Mucosa of descending colon (tissue), 3 donors: ENCODE measurements at regions not wholly inside any gene's neighbourhood (a gene's known extent, or its start where the extent isn't known, plus 50 kb on each side); places are given as distances from the start of the nearest gene placed in this dataset.
"Not testable (repeated sequence)": the region's sequence is repeated elsewhere in the genome, so short reads cannot be mapped to it uniquely, and the experiment has no call there.

ENCODE experiments used
- ATAC-seq: fragments of 200-7000 bp; cut with Tn5 transposase; one replicate; pipeline ENCODE4 v1.9.1; 2020; ENCODE audit warnings: mild to moderate bottlenecking, moderate library complexity
- DNase-seq, 3 donors: peaks; one replicate each; pipeline ENCODE4 v3.0.0-alpha.2; 2020
- H3K36me3 ChIP-seq: fragments of 200-600 bp; one replicate; pipeline ENCODE4 v1.8.0; 2021; ENCODE audit warnings: low read depth, mild to moderate bottlenecking
- H3K4me1 ChIP-seq: fragments of 200-600 bp; one replicate; pipeline ENCODE4 v1.8.0; 2021; ENCODE audit warnings: low read depth, mild to moderate bottlenecking
- H3K4me3 ChIP-seq: fragments of 200-600 bp; one replicate; pipeline ENCODE4 v1.8.0; 2021; ENCODE audit warnings: mild to moderate bottlenecking
- H3K9me3 ChIP-seq: fragments of 200-600 bp; one replicate; pipeline ENCODE4 v1.8.0; 2021; ENCODE audit warnings: mild to moderate bottlenecking
- intact Hi-C, 2 donors: fragments of 100-400 bp; cut with DNase I in 1 of 2; cut with micrococcal nuclease in 1 of 2; formaldehyde crosslinking; loops; one replicate each; pipeline versions ENCODE4 v1.11.0 to v1.11.1; 2022; cut with DNase I, micrococcal nuclease
- TF ChIP-seq, protein P1 (sequence below): fragments of 200-600 bp; IDR thresholded peaks from one replicate; pipeline ENCODE4 v1.8.0; 2022; ENCODE audit warnings: antibody characterized with exemption, mild to moderate bottlenecking
- donor health status: DM: no; HTN: no; CAD: no; lungs with moderate emphysema.
- donor health status: DM: no; HTN: no; CAD: no.
- donor health status: DM: no; HTN: yes; CAD: no.

DNA sequence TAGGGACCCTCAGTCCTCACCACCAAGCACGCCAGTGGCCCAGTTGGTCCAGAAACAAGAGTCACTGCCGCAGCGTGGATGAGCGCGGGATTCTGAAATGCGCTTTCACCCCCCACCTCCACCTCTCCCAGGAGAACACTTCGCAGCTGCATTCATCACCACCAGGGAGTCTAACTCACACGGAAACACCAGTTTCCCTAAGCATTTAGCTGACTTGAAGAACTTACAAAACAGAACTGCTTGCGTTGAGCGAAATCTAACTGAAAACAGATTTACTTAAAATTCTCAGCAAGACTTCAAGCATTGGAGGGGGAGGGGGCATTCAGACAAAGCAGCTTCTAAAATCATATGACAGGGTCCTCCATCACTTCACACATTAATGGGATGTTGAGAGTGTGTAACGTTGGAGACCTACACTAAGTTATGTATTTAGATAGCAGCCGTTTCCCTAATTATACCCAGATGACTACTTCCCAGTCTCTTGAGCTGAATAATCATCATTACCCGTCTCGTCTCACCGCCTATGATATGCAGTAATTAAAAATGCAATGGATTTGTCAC lies 258.2 kb upstream of the IRS2 start:
- Histone ChIP-seq H3K36me3 (no peaks in the 10 kb centered on the region), H3K9me3 (no peaks in the 10 kb centered on the region)
- DNase-seq = no peak

DNA sequence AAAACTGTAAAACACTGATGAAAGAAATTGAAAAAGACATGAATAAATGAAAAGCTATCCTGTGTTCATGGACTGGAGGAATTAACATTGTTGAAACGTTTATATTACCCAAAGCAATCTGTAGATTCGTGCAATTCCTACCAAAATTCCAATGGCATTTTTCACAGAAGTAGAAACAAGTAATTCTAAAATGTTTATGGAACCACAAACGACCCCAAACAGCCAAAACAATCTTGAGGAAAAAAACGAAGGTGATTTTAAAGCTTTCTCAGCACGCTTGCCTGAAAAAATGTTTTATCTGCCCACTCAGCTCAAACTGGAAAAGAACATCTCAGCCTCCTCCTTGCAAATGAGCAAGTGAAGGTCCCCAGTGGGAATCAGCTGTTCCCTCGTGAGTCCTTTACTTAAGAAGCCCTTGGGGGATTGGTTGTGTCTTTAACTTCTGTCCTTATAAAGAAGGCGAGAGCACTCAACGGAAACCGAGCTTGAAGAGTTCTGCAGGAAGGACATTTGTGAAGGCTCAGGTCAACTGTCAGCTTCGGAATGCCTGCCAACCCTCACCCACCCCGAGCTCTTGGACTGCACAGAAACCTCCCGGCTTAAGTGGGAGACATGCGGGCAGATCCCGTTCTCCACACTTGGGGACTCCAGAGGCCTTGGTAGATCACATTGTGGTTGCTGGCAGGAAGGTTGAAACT lies 256.0 kb upstream of the IRS2 start:
- DNase-seq (no peak), ATAC-seq (no peak)
- Histone ChIP-seq H3K4me3 (no peak overlapping the region), H3K36me3 (no peaks in the 10 kb centered on the region), H3K9me3 (no peaks in the 10 kb centered on the region), H3K4me1 (no peaks in the 10 kb centered on the region)
- intact Hi-C loops = no loop called here
- TF ChIP-seq, protein P1, sequence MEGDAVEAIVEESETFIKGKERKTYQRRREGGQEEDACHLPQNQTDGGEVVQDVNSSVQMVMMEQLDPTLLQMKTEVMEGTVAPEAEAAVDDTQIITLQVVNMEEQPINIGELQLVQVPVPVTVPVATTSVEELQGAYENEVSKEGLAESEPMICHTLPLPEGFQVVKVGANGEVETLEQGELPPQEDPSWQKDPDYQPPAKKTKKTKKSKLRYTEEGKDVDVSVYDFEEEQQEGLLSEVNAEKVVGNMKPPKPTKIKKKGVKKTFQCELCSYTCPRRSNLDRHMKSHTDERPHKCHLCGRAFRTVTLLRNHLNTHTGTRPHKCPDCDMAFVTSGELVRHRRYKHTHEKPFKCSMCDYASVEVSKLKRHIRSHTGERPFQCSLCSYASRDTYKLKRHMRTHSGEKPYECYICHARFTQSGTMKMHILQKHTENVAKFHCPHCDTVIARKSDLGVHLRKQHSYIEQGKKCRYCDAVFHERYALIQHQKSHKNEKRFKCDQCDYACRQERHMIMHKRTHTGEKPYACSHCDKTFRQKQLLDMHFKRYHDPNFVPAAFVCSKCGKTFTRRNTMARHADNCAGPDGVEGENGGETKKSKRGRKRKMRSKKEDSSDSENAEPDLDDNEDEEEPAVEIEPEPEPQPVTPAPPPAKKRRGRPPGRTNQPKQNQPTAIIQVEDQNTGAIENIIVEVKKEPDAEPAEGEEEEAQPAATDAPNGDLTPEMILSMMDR = no peak

More for the DNA sequence above, 258.2 kb upstream of the IRS2 start:
- no peaks in the 10 kb centered on the region for H3K4me1 ChIP-seq
- no peak for ATAC-seq
- intact Hi-C loops = no loop called here
- TF ChIP-seq, protein P1 = no peak
- no peak overlapping the region for H3K4me3 ChIP-seq

DNA sequence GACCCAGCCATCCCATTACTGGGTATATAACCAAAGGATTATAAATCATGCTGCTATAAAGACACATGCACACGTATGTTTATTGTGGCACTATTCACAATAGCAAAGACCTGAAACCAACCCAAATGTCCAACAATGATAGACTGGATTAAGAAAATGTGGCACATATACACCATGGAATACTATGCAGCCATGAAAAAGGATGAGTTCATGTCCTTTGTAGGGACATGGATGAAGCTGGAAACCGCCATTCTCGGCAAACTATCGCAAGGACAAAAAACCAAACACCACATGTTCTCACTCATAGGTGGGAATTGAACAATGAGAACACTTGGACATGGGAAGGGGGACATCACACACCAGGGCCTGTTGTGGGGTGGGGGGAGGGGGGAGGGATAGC lies 255.3 kb upstream of the IRS2 start:
- DNase-seq, ATAC-seq, H3K4me1 ChIP-seq, intact Hi-C loops, H3K4me3 ChIP-seq, H3K9me3 ChIP-seq, H3K36me3 ChIP-seq: not testable (repeated sequence)

DNA sequence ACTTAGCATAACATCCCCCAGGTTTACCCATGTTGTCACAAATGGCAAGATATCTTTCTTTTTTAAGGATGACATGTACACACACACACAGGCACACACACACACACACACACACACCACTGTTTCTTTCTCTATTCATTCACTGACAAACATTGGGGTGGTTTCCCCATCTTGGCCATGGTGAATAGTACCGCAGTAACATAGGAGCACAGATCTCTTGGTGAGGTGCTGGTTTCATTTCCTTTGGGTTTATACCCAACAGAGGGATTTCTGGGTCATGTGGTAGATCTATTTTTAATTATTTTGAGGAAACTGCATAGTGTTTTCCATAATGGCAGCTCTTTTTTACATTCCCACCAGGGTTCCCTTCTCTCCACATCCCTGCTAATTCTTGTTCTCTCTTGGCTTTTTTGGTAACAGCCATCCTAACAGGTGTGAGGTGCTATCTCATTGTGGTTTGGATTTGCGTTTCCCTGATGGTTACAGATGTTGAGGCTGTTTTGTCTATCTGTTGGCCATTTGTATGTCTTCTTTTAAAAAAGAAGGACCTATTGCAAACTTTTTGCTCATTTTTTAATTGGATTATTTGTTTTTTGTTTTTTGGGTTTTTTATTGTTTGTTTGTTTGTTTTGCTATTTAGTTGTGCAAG lies 251.7 kb upstream of the IRS2 start:
- intact Hi-C loops = no loop called here
- no peak overlapping the region for H3K4me3 ChIP-seq
- no peak for DNase-seq
- ATAC-seq = no peak
- TF ChIP-seq, protein P1 = no peak
- H3K36me3 ChIP-seq = no peaks in the 10 kb centered on the region
- no peaks in the 10 kb centered on the region for H3K4me1 ChIP-seq
- H3K9me3 ChIP-seq = no peaks in the 10 kb centered on the region

DNA sequence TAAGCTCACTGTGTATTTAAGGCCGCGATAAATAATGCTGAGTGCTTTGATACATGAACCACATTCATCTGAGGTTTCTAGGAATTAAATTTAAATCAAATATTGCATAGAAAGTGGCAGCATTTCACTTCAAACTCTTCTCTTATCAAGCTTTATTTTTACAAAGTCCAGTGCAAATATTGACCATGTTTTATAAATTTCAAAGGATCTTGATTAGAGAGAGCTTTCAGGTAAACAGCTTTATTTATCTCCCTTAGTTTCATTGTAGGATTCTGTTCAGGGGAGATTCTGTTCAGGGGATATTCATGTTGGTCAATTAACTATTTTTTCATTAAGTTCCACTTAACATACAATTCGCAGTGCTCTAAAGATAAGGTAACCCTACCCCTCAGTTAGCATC lies 249.7 kb upstream of the IRS2 start:
- Histone ChIP-seq H3K36me3 (no peaks in the 10 kb centered on the region), H3K4me3 (no peak overlapping the region), H3K9me3 (no peaks in the 10 kb centered on the region), H3K4me1 (no peaks in the 10 kb centered on the region)
- no peak for ATAC-seq
- no peak for DNase-seq
- intact Hi-C loops = no loop called here
- TF ChIP-seq, protein P1 = no peak

DNA sequence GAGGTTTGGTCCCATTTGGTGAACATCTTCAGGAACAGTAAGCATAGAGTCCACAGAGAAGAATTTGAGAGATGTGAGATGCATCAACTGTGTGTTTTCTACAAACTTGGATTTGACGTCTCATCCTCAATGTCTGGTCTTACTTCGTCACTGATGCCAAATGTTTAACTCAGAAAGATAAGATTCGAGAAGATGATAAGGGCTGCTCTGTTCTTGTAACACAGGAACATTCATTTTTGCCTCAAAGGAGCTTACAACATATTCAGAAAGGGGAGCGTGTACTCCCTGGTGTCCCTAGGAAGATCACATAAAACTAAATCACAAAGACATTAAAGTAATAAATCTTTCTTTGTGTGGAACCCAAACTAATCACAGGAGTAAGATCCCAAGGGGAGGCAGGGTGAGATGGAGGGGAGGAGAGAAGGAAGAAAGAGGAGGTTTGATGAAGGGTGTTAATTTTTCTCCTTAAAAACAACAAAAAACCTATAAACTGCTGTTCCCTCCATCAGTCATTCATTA lies 247.7 kb upstream of the IRS2 start:
- DNase-seq (no peak), ATAC-seq (no peak)
- Histone ChIP-seq H3K4me1 (no peaks in the 10 kb centered on the region), H3K4me3 (no peak overlapping the region), H3K36me3 (no peaks in the 10 kb centered on the region), H3K9me3 (no peaks in the 10 kb centered on the region)
- TF ChIP-seq, protein P1 = no peak
- intact Hi-C loops = no loop called here
